HUDEP-2 (cell line): ENCODE measurements at regions not wholly inside any gene's neighbourhood (a gene's known extent, or its start where the extent isn't known, plus 50 kb on each side); places are given as distances from the start of the nearest gene placed in this dataset.

Experiments used
- DNase-seq, 76 experiments: peaks; one replicate each; lab custom pipeline; 2025; ENCODE audit not compliant: unreplicated experiment in 76 of 76; lab: John Stamatoyannopoulos, UW

DNA sequence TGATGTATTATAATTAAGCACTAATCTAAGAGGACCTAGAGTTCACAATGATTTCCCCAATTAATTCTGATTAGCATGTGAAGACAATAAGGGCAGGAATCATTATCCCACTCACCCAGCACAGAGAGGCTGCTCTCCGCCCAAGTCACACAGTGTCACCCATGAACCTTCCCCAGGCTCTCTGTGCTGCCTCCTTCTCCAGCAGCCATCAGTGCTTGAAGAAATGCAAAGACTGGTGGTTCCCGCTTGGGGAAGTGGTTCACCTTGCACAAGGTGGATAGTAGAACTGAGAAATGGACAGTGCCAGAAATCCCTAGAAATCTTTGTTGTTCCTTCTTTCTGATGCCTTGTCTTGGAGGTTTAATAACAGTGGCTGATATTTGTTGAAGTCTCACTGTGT lies 401.3 kb downstream of the QKI start:
- no peak for DNase-seq

- no peak for DNase-seq
These were observed 400.2 kb downstream of the QKI start for GRCh38 chr6:163814494-163815364.

- DNase-seq: no peak
These were observed 399.5 kb downstream of the QKI start for GRCh38 chr6:163813979-163814493.

DNA sequence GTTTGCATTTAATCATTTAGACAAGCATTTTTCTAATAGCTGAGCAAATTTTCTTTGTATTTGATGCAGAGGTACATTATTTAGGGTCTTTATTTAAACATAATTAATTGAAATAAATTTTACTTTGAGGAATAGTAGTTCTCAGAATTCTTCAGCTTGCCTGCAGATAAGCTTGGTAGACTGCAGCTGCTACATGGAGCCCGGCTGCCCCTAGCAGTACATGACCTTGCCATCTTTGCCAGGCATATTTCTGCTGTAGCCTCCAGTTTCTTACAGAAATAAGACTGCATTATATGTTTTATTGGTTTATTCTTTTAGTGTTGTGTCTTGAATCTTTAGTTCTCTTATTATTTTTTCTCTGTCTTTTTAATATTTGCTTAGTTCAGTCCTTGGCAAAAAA lies 396.8 kb downstream of the QKI start:
- DNase-seq: no peak

DNA sequence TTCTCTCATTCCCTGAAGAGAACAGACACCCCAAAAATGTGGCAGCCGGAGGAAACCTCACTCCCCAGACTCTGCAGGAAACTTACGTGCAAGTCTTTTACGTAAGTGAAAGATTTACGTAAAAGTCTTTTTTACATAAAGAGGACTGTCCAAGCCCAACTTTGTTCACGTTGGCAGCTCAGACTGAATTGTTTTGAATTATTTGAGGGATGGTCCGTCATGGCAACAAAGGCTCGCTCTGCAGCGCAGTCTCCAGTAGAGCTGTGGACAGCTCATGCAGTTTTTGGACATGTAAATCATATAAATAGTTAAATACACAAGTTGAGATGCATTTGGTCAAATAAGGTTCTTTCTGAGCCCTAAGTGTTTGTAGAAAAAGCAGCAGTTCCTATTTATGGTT lies 394.8 kb downstream of the QKI start:
- DNase-seq: no peak

DNA sequence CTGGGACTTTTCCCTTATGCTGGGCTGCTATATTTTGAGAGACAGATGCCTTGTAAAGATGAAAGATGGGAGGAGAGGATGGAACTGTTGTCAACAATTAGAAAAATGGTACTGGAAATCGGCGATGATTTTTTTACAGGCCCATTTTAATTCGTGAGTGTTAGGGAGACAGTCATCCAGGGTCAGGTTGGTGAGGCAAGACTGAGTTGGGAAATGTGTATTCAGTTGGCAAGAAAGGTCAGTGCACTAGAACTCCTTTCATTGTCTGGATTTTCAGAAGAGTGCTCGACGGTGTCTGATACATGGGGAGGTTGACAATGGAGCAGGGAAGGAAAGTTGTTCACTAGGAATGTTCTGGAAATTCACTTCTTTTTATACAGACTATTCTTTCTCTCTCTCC lies 394.4 kb downstream of the QKI start:
- DNase-seq: no peak

GRCh38 chr6:163808231-163808630 lies 393.7 kb downstream of the QKI start:
- DNase-seq: no peak

DNA sequence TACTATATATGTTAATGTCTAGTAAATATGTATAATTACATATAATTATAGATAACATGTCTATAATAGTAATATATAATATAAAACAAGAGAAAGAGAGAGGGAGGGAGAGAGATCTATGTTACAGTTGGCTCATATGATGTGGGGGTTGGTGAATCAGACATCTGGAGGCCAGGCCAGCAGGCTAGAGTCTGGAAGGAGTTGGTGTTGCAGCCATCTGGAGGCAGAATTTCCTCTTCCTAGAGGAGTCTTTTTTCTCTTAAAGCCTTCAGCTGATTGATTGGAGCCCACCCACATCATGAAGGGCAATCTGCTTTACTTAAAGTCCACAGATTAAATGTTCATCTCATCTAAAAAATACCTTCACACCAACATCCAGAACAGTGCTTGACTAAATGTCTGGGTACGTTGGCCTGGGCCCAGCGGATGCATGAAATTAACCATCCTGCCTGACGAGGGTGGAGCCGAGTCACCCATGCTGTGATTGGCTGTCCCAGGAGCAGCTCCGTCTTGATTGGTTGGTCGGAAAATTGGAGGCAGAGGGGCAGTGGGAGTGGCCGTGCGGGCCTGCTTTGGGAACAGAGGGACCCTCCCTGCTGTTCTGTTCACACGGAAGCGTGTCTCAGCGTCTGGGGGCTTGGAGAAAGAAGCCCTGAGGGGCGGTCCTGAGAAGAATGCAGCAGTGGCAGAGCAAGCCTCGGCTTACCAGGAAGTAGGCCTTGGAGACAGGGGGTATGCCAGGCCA lies 392.4 kb downstream of the QKI start:
- DNase-seq: no peak

GRCh38 chr6:163804991-163805390 lies 390.5 kb downstream of the QKI start:
- no peak for DNase-seq

- no peak for DNase-seq
These were observed 387.7 kb downstream of the QKI start for GRCh38 chr6:163802267-163802666.

GRCh38 chr6:163797296-163797845 lies 382.9 kb downstream of the QKI start:
- no peak for DNase-seq

DNA sequence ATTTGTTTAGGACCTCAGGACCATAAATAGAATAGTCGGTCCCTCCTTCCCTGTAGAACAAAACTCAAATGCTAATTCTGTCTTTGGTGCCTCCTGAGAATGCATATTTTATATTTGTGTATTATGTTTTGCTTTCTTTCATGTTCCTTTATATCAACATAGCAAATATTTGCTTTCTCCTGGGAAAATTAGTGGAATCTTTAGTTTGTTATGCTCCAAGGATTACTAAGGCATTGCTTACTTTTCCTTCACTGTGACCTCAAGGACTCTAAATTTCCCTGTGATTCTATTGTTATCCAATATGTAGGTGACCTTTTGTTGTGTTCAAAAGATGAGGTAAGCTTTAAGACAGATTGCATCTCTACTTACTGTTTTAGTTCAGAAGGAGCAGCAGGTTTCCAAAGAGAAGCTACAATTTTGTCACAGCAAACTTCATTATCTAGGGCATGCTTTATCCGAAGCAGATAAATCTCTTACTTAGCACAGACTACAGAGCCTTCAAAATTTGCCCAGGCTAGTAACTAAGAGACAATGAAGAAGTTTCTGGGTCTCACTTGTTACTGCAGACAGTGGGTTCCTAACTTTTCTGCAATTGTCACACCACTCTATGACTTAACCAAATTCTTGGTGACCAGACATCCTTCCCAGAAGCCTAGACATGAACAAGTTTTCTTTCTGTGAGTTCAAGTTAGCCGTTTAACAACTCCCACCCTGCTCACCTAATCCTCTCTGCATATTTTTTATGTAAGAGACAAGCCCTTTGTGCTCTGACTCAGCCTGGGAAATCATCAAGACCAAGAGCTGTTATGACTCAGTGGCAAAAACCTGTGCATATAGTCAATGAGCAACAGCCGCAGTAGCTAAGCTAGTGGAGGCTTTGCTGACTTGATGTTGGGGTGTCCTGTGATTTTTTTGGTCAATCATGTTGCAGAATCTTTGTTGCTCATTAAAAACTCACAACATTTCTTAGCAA lies 378.8 kb downstream of the QKI start:
- no peak for DNase-seq

DNA sequence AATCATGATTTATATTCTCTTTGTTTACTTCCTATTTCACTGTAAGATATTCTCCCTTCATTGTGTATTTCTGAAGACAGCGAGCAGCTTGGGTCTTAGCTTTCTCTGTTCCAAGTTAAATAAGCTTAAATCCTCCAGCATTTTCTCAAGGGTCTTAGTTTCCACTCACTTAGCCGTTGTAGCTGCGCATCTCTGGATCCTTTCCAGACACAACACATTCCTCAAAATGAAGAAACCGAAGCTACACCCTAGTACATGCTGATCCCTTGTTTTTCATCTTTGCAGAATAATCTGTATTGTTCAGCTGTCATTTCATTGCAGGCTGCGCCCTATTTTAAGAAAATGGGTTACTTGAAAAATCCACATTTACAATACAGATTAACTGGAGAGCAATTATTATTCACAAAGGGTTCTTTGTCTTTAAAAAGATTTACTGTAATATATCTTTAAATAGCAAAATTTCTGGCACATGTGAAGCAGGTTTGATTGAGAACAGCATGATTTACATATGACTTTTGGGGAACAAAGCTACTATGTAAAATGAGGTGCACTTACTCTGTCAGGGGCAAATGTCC lies 375.8 kb downstream of the QKI start:
- no peak for DNase-seq

GRCh38 chr6:163789199-163789810 lies 374.8 kb downstream of the QKI start:
- DNase-seq: no peak

- DNase-seq: no peak
These were observed 372.6 kb downstream of the QKI start for GRCh38 chr6:163786995-163787671.

DNA sequence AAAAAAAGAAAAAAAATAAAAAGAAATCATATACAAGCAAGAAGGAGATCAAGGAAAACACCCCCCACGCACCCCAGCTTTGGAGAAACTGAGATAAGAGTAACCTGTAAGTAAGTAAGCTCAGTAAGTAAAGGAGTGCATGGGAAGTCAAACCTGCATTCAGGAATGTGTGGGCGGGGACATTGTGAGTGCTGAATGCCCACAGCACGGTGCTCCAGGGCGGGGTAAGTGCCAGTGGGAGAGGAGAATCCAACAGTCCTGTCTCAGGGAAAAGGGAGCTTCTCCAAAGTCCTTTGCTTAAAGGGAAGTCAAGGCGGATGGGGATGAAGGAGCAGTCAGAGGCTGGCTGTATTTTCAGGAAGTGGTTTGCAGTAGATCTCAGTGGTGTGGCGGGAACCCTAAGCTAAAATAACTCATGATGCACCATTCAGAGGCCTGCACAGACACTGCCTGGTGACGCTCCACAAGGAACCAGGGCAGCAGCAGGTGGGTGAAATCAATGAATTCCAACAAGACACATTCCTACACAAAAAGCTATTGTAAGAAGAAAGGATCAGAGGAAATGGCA lies 368.0 kb downstream of the QKI start:
- no peak for DNase-seq

DNA sequence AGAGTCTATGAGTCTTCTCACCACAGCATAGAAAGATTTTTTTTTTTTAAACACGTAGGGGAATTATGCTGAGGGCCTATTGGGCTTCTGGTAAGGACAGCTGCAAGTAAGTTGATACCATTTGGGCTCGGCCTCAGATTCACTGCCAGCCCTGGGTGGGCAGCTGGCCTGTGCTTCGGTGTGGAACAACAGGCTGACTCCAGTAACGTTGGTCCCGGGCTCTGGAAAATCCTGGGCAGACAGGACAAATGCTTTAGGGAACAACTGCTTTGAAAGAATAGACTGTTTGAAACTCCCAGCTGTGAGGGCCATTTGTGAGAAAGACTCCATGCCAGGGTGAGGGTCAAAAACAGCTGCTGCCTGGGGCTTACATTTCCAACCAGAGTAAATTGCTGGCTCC lies 366.5 kb downstream of the QKI start:
- DNase-seq: no peak

DNA sequence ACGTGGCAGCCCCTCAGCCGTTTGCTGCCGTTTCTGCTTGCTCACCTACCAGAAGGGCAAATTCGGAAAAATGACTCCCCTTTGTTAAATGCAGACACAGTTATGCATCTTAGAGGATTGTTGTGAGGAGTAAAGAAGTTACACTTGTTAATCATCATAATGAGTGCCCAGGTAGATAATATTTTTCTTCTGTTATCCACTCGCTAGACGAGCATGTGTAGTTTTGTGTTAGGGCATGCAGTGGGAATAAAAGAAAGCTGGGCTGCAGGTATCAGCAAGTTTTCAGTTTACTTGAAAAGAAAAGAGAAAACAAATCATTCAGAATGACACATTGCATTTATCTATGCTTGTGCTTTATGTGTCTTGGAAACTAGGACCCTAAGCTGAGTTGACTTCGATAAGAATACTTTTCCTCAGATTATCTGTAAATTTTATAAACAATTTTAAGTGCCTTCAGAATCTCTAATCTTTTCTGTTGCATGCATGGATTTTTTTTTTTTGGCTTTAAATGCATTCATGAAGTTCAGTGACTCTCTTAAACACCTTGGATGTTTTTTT lies 365.3 kb downstream of the QKI start:
- DNase-seq: no peak
